PC-3 (cell line): ENCODE measurements at regions not wholly inside any gene's neighbourhood (a gene's known extent, or its start where the extent isn't known, plus 50 kb on each side); places are given as distances from the start of the nearest gene placed in this dataset.

Experiments used
- ATAC-seq: fragments of 200-7000 bp; cut with Tn5 transposase; 2 replicates; pipeline ENCODE4 v1.9.1; 2020; ENCODE audit warnings: mild to moderate bottlenecking, moderate library complexity
- BruUV-seq: library from RNA; stranded (reverse); fragments of 400-500 nt; replicated peaks from 2 replicates; lab custom pipeline; 2021; lab: Mats Ljungman, UMichigan
- CTCF ChIA-PET: fragments of 300-600 bp; sonication (Branson Sonifier 250); formaldehyde crosslinking; loops from one replicate; lab custom pipeline; 2022; ENCODE audit warnings: antibody characterized with exemption; lab: Charles Lee
- POLR2A ChIA-PET: fragments of 300-600 bp; sonication (Branson Sonifier 250); formaldehyde crosslinking; loops from one replicate; lab custom pipeline; 2022; ENCODE audit warnings: antibody characterized with exemption; ENCODE audit not compliant: unreplicated experiment; lab: Charles Lee
- DNase-seq: peaks from one replicate; pipeline ENCODE4 v3.0.0-alpha.2; 2015
- H2AFZ ChIP-seq: fragments of 300-600 bp; sonication (generic); 2 replicates; pipeline ENCODE4 v1.6.0; 2016; ENCODE audit warnings: antibody characterized with exemption, low read length
- H3F3A ChIP-seq: fragments of 300-600 bp; sonication (generic); one replicate; pipeline ENCODE4 v1.6.0; 2017; ENCODE audit warnings: antibody characterized with exemption, low read length, control low read depth, mild to moderate bottlenecking; ENCODE audit not compliant: unreplicated experiment
- H3K27ac ChIP-seq: fragments of 300-600 bp; sonication (generic); 2 replicates; pipeline ENCODE4 v1.5.1; 2016; ENCODE audit warnings: mild to moderate bottlenecking, low read length
- H3K27me3 ChIP-seq: fragments of 300-600 bp; sonication (generic); 2 replicates; pipeline ENCODE4 v1.6.1; 2016; ENCODE audit warnings: low read length, mixed read lengths
- H3K36me3 ChIP-seq: fragments of 300-600 bp; sonication (generic); 2 replicates; pipeline ENCODE4 v1.6.1; 2016; ENCODE audit warnings: low read depth, mixed run types, low read length, mixed read lengths
- H3K4me1 ChIP-seq: fragments of 300-600 bp; sonication (generic); 2 replicates; pipeline ENCODE4 v1.5.1; 2016; ENCODE audit warnings: low read length; ENCODE audit not compliant: insufficient read depth
- H3K4me2 ChIP-seq: fragments of 300-600 bp; sonication (generic); 2 replicates; pipeline ENCODE4 v1.6.0; 2016; ENCODE audit warnings: low read length
- H3K4me3 ChIP-seq: fragments of 300-600 bp; sonication (generic); 2 replicates; pipeline ENCODE4 v1.5.1; 2016; ENCODE audit warnings: mild to moderate bottlenecking, low read length, mixed read lengths
- H3K79me2 ChIP-seq: fragments of 300-600 bp; sonication (generic); 2 replicates; pipeline ENCODE4 v1.6.1; 2017; ENCODE audit warnings: low read length, mixed read lengths
- H3K9ac ChIP-seq: fragments of 300-600 bp; sonication (generic); 2 replicates; pipeline ENCODE4 v1.6.0; 2016; ENCODE audit warnings: mild to moderate bottlenecking, low read length
- H3K9me2 ChIP-seq: fragments of 300-600 bp; sonication (generic); replicated peaks from 2 replicates; pipeline ENCODE4 v1.6.1; 2016; ENCODE audit warnings: mixed run types, low read length, mixed read lengths
- H3K9me3 ChIP-seq: fragments of 300-600 bp; sonication (generic); 2 replicates; pipeline ENCODE4 v1.6.1; 2016; ENCODE audit warnings: low read length, mixed read lengths
- H4K20me1 ChIP-seq: fragments of 300-600 bp; sonication (generic); 2 replicates; pipeline ENCODE4 v1.6.1; 2016; ENCODE audit warnings: low read length, mixed read lengths
- CTCF ChIP-seq: fragments of 300-600 bp; sonication (generic); conservative IDR thresholded peaks from 2 replicates; pipeline ENCODE4 v1.5.1; 2017; ENCODE audit warnings: antibody characterized with exemption, low read depth, mild to moderate bottlenecking, low read length
- EZH2 ChIP-seq: fragments of 300-600 bp; sonication (generic); IDR thresholded peaks from one replicate; pipeline ENCODE4 v1.6.1; 2017; ENCODE audit warnings: antibody characterized with exemption, mild to moderate bottlenecking, low read length; ENCODE audit not compliant: unreplicated experiment
- EZH2phosphoT487 ChIP-seq: fragments of 300-600 bp; sonication (generic); IDR thresholded peaks from 2 replicates; pipeline ENCODE4 v1.6.1; 2018; ENCODE audit warnings: mild to moderate bottlenecking, antibody characterized with exemption, low read length, borderline replicate concordance
- intact Hi-C: fragments of 100-400 bp; cut with micrococcal nuclease; formaldehyde crosslinking; loops from 2 replicates; pipeline ENCODE4 v1.9.0; 2023

- no peak overlapping the region for H2AFZ ChIP-seq
- H3K9ac ChIP-seq, result no peak overlapping the region
- H3K4me3 ChIP-seq, result no peak overlapping the region
- BruUV-seq, result no TSS peak
- no peaks in the 10 kb centered on the region for H4K20me1 ChIP-seq
- ATAC-seq, result no peak
- TF ChIP-seq EZH2 (no peak), CTCF (no peak), EZH2phosphoT487 (no peak)
- H3K36me3 ChIP-seq, result no peaks in the 10 kb centered on the region
- CTCF ChIA-PET, result no interaction called here
- no peaks in the 10 kb centered on the region for H3F3A ChIP-seq
- no peak overlapping the region for H3K4me2 ChIP-seq
- H3K27me3 ChIP-seq, result peaks cover 25% of the 10 kb centered on the region
- intact Hi-C loops, result no loop called here
- POLR2A ChIA-PET, result no interaction called here
- no peaks in the 10 kb centered on the region for H3K9me2 ChIP-seq
- H3K9me3 ChIP-seq, result no peaks in the 10 kb centered on the region
- H3K79me2 ChIP-seq, result no peaks in the 10 kb centered on the region
- no peak for DNase-seq
- H3K27ac ChIP-seq, result no peak overlapping the region
- H3K4me1 ChIP-seq, result no peaks in the 10 kb centered on the region
These were observed 114.9 kb upstream of the GPRIN3 start for GRCh38 chr4:89422441-89422990.

- H3K36me3 ChIP-seq, result no peaks in the 10 kb centered on the region
- no peak for TF ChIP-seq EZH2
- no peak for TF ChIP-seq CTCF
- TF ChIP-seq EZH2phosphoT487, result no peak
- no peak for DNase-seq
- peaks cover 8% of the 10 kb centered on the region; the same call in 1 of the 2 replicates for H3K27me3 ChIP-seq
- ATAC-seq, result no peak
- no peak overlapping the region for H3K4me3 ChIP-seq
- intact Hi-C loops, result no loop called here
- no peaks in the 10 kb centered on the region for H3F3A ChIP-seq
- no peak overlapping the region for H2AFZ ChIP-seq
- no peaks in the 10 kb centered on the region for H3K79me2 ChIP-seq
- CTCF ChIA-PET, result no interaction called here
- no peaks in the 10 kb centered on the region for H3K9me2 ChIP-seq
- H4K20me1 ChIP-seq, result no peaks in the 10 kb centered on the region
- H3K4me2 ChIP-seq, result no peak overlapping the region
- no TSS peak for BruUV-seq
- no peak overlapping the region for H3K27ac ChIP-seq
- no peaks in the 10 kb centered on the region for H3K4me1 ChIP-seq
- no peaks in the 10 kb centered on the region for H3K9me3 ChIP-seq
- POLR2A ChIA-PET, result no interaction called here
- H3K9ac ChIP-seq, result no peak overlapping the region
These were observed 112.9 kb upstream of the GPRIN3 start for GRCh38 chr4:89420507-89420906.

GRCh38 chr4:89419111-89419695, 111.6 kb upstream of the GPRIN3 start:
- intact Hi-C loops, result no loop called here
- Histone ChIP-seq H3K9ac (no peak overlapping the region), H3K79me2 (no peaks in the 10 kb centered on the region), H3K36me3 (no peaks in the 10 kb centered on the region), H3K9me2 (no peaks in the 10 kb centered on the region), H3K27me3 (0 out of 2 replicates have a peak, but pooled peaks cover 3% of the 10 kb centered on the region), H4K20me1 (no peaks in the 10 kb centered on the region), H3K4me2 (no peak overlapping the region), H3F3A (no peaks in the 10 kb centered on the region), H3K9me3 (no peaks in the 10 kb centered on the region), H3K4me1 (no peaks in the 10 kb centered on the region), H3K4me3 (no peak overlapping the region), H3K27ac (no peak overlapping the region), H2AFZ (no peak overlapping the region)
- TF ChIP-seq EZH2 (no peak), EZH2phosphoT487 (no peak)
- BruUV-seq, result no TSS peak
- POLR2A ChIA-PET, result interaction anchor here (0.6 kb wide), 1 partner anchor 133 kb away, joined by 3 read pairs; no protein-coding TSS in a partner anchor
- CTCF ChIA-PET, result no interaction called here
- DNase-seq (no peak), ATAC-seq (no peak)
